ENCODE measurements at regions not wholly inside any gene's neighbourhood (a gene's known extent, or its start where the extent isn't known, plus 50 kb on each side); places are given as distances from the start of the nearest gene placed in this dataset.
"Not testable (repeated sequence)": the region's sequence is repeated elsewhere in the genome, so short reads cannot be mapped to it uniquely, and the experiment has no call there.

- no peak for DNase-seq
Measured at GRCh38 chrX:42832764-42833549, 55.0 kb upstream of the PPP1R2C start.

- not testable (repeated sequence) for DNase-seq
Measured at GRCh38 chrX:42833550-42833940, 55.6 kb upstream of the PPP1R2C start.

- no peak for DNase-seq
Measured at GRCh38 chrX:42837101-42837726, 59.3 kb upstream of the PPP1R2C start.

- DNase-seq, result no peak
Measured at GRCh38 chrX:42837747-42838146, 59.8 kb upstream of the PPP1R2C start.

GRCh38 chrX:42839632-42840031, 61.7 kb upstream of the PPP1R2C start:
- no peak for DNase-seq

- DNase-seq, result no peak
Measured at GRCh38 chrX:42846741-42847140, 68.8 kb upstream of the PPP1R2C start.

- no peak for DNase-seq
Measured at GRCh38 chrX:42855259-42855658, 77.3 kb upstream of the PPP1R2C start.

- no peak for DNase-seq
Measured at GRCh38 chrX:42857766-42858165, 79.8 kb upstream of the PPP1R2C start.

- DNase-seq, result no peak
Measured at GRCh38 chrX:42869011-42869410, 91.0 kb upstream of the PPP1R2C start.

GRCh38 chrX:42869659-42870476, 91.9 kb upstream of the PPP1R2C start:
- DNase-seq, result no peak

GRCh38 chrX:42886519-42886918, 108.6 kb upstream of the PPP1R2C start:
- no peak for DNase-seq

- no peak for DNase-seq
Measured at GRCh38 chrX:42900947-42901346, 123.0 kb upstream of the PPP1R2C start.

- DNase-seq, result no peak
Measured at GRCh38 chrX:42902513-42902912, 124.5 kb upstream of the PPP1R2C start.

GRCh38 chrX:42920752-42921151, 142.8 kb upstream of the PPP1R2C start:
- DNase-seq, result no peak

- no peak for DNase-seq
Measured at GRCh38 chrX:42930071-42930470, 152.1 kb upstream of the PPP1R2C start.

- no peak for DNase-seq
Measured at GRCh38 chrX:42930951-42931350, 153.0 kb upstream of the PPP1R2C start.

GRCh38 chrX:42933187-42933586, 155.2 kb upstream of the PPP1R2C start:
- no peak for DNase-seq

- no peak for DNase-seq
Measured at GRCh38 chrX:42934020-42934726, 156.2 kb upstream of the PPP1R2C start.

- DNase-seq, result no peak
Measured at GRCh38 chrX:42941671-42942070, 163.7 kb upstream of the PPP1R2C start.

- no peak for DNase-seq
Measured at GRCh38 chrX:42943051-42943974, 165.3 kb upstream of the PPP1R2C start.

GRCh38 chrX:42944381-42944998, 166.5 kb upstream of the PPP1R2C start:
- no peak for DNase-seq
